ENCODE measurements at regions not wholly inside any gene's neighbourhood (a gene's known extent, or its start where the extent isn't known, plus 50 kb on each side); places are given as distances from the start of the nearest gene placed in this dataset.

GRCh38 chr20:16953858-16954257, 205.7 kb downstream of the OTOR start:
- TF ChIP-seq, protein P1, sequence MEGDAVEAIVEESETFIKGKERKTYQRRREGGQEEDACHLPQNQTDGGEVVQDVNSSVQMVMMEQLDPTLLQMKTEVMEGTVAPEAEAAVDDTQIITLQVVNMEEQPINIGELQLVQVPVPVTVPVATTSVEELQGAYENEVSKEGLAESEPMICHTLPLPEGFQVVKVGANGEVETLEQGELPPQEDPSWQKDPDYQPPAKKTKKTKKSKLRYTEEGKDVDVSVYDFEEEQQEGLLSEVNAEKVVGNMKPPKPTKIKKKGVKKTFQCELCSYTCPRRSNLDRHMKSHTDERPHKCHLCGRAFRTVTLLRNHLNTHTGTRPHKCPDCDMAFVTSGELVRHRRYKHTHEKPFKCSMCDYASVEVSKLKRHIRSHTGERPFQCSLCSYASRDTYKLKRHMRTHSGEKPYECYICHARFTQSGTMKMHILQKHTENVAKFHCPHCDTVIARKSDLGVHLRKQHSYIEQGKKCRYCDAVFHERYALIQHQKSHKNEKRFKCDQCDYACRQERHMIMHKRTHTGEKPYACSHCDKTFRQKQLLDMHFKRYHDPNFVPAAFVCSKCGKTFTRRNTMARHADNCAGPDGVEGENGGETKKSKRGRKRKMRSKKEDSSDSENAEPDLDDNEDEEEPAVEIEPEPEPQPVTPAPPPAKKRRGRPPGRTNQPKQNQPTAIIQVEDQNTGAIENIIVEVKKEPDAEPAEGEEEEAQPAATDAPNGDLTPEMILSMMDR (IDR thresholded peaks at IDR 0.05), result no peak
- Histone ChIP-seq H3K27ac (no peak overlapping the region), H3K4me3 (no peak overlapping the region)
- no peak for DNase-seq (ENCODE audit: low spot score)

GRCh38 chr20:16955462-16955861, 207.3 kb downstream of the OTOR start:
- TF ChIP-seq, protein P1 (IDR thresholded peaks at IDR 0.05), result no peak
- DNase-seq (ENCODE audit: low spot score), result no peak
- Histone ChIP-seq H3K4me3 (no peak overlapping the region), H3K27ac (no peak overlapping the region)

- H3K27ac ChIP-seq, result no peak overlapping the region
- TF ChIP-seq, protein P1 (IDR thresholded peaks at IDR 0.05), result no peak
- DNase-seq (ENCODE audit: low spot score), result no peak
- no peak overlapping the region for H3K4me3 ChIP-seq
Measured at GRCh38 chr20:16955971-16956370, 207.8 kb downstream of the OTOR start.

DNA sequence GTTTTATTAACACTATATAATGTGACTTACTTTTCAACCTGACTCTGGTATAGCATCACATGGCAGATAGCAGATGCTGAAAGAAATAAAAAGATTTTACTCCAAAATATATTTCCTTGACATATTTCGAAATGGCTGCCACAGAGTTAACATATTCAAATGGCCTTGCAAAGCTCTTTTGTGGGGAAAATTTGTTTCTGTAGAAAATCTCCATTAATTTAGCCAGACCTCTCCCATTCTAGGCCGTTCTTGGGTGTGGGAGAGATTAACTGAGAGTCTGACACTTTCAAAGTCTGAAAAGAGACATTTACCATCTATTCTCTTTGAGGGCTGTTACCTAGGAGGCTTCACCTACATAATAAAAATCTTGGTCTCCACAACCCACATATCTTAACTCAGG, 217.2 kb downstream of the OTOR start:
- H3K27ac ChIP-seq, result no peak overlapping the region
- TF ChIP-seq, protein P1 (IDR thresholded peaks at IDR 0.05), result no peak
- no peak for DNase-seq (ENCODE audit: low spot score)

GRCh38 chr20:16966276-16966880, 218.2 kb downstream of the OTOR start:
- no peak for DNase-seq (ENCODE audit: low spot score)
- Histone ChIP-seq H3K27ac (no peak overlapping the region), H3K4me3 (no peak overlapping the region)
- TF ChIP-seq, protein P1 (IDR thresholded peaks at IDR 0.05), result no peak

More for the DNA sequence above, 217.2 kb downstream of the OTOR start:
- no peak overlapping the region for H3K4me3 ChIP-seq

DNA sequence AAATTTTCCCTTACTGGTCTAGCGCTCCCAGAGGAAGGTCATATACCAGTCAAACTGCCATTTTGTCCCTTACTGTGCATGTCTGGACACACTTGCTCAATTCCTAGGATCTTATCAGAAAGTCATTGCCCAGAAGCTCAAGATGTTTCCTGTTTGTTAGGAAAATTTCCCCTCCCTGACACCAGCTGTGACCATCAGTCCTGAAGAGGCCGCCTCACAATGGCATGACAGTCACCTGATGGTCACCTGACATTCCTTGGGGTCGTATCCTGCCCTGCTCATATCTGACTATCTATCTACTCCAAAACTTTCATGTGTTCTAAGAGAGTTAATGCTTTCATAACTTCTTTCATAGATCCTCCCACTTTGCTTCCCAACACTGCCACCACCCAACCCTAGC, 219.9 kb downstream of the OTOR start:
- TF ChIP-seq, protein P1 (IDR thresholded peaks at IDR 0.05), result no peak
- DNase-seq (ENCODE audit: low spot score), result no peak
- H3K4me3 ChIP-seq, result no peak overlapping the region
- no peak overlapping the region for H3K27ac ChIP-seq

- Histone ChIP-seq H3K4me3 (no peak overlapping the region), H3K27ac (no peak overlapping the region)
- TF ChIP-seq, protein P1 (IDR thresholded peaks at IDR 0.05), result no peak
- DNase-seq (ENCODE audit: low spot score), result no peak
Measured at GRCh38 chr20:16970776-16971175, 222.6 kb downstream of the OTOR start.
